ENCODE measurements at regions not wholly inside any gene's neighbourhood (a gene's known extent, or its start where the extent isn't known, plus 50 kb on each side); places are given as distances from the start of the nearest gene placed in this dataset.

- no peak for TF ChIP-seq CTCF (IDR thresholded peaks at IDR 0.05; ENCODE audit: low read length)
- TF ChIP-seq EZH2 (optimal IDR thresholded peaks at IDR 0.05; ENCODE audit: low read depth, low read length): no peak
- no peak for TF ChIP-seq EZH2phosphoT487 (IDR thresholded peaks at IDR 0.05; ENCODE audit: low read length)
These were observed 246.1 kb downstream of the ACKR3 start for GRCh38 chr2:236815746-236816145.
